SJCRH30 (cell line): ENCODE measurements at regions not wholly inside any gene's neighbourhood (a gene's known extent, or its start where the extent isn't known, plus 50 kb on each side); places are given as distances from the start of the nearest gene placed in this dataset.

Experiments
- DNase-seq, 2 experiments: peaks; one replicate each; pipeline ENCODE4 v3.0.0-alpha.2; 2015 to 2020
- H3K27ac ChIP-seq: fragments of 250-450 bp; sonication (Bioruptor Pico); 2 replicates; pipeline ENCODE4 v1.5.1; 2020; ENCODE audit warnings: mild to moderate bottlenecking, moderate library complexity
- H3K27me3 ChIP-seq: fragments of 250-450 bp; sonication (Bioruptor Pico); 2 replicates; pipeline ENCODE4 v1.5.1; 2020; ENCODE audit warnings: mild to moderate bottlenecking, moderate library complexity
- H3K36me3 ChIP-seq: fragments of 250-450 bp; sonication (Bioruptor Pico); 2 replicates; pipeline ENCODE4 v1.5.1; 2020; ENCODE audit warnings: mild to moderate bottlenecking, moderate library complexity
- H3K4me1 ChIP-seq: fragments of 250-450 bp; sonication (Bioruptor Pico); 2 replicates; pipeline ENCODE4 v1.5.1; 2020; ENCODE audit warnings: mild to moderate bottlenecking, moderate library complexity
- H3K4me3 ChIP-seq: fragments of 250-450 bp; sonication (Bioruptor Pico); 2 replicates; pipeline ENCODE4 v1.5.1; 2020; ENCODE audit warnings: mild to moderate bottlenecking, moderate library complexity
- H3K9me3 ChIP-seq: fragments of 250-450 bp; sonication (Bioruptor Pico); replicated peaks from 2 replicates; pipeline ENCODE4 v1.5.1; 2020; ENCODE audit warnings: mild to moderate bottlenecking, moderate library complexity

- Histone ChIP-seq H3K27me3 (no peaks in the 10 kb centered on the region), H3K9me3 (no peaks in the 10 kb centered on the region), H3K36me3 (no peaks in the 10 kb centered on the region), H3K27ac (no peak overlapping the region), H3K4me3 (no peak overlapping the region), H3K4me1 (peaks cover 13% of the 10 kb centered on the region)
- peak; percentile 6 to 36 for DNase-seq
Measured at GRCh38 chr12:107236824-107237511, 143.6 kb upstream of the CRY1 start.

GRCh38 chr12:107238296-107238695 is 144.9 kb upstream of the CRY1 start:
- H3K4me1 ChIP-seq: peaks cover 18% of the 10 kb centered on the region
- H3K4me3 ChIP-seq: no peak overlapping the region
- H3K36me3 ChIP-seq: no peaks in the 10 kb centered on the region
- H3K27me3 ChIP-seq: no peaks in the 10 kb centered on the region
- no peaks in the 10 kb centered on the region for H3K9me3 ChIP-seq
- no peak for DNase-seq
- no peak overlapping the region for H3K27ac ChIP-seq

- Histone ChIP-seq H3K27me3 (no peaks in the 10 kb centered on the region), H3K36me3 (no peaks in the 10 kb centered on the region), H3K4me1 (peaks cover 17% of the 10 kb centered on the region), H3K4me3 (no peak overlapping the region), H3K9me3 (no peaks in the 10 kb centered on the region), H3K27ac (no peak overlapping the region)
- no peak for DNase-seq
Measured at GRCh38 chr12:107241411-107241810, 148.1 kb upstream of the CRY1 start.

GRCh38 chr12:107242189-107242588 is 148.8 kb upstream of the CRY1 start:
- Histone ChIP-seq H3K36me3 (no peaks in the 10 kb centered on the region), H3K4me1 (peaks cover 11% of the 10 kb centered on the region)
- DNase-seq: peak; percentile 9 to 41

GRCh38 chr12:107243341-107243740 is 150.0 kb upstream of the CRY1 start:
- Histone ChIP-seq H3K27ac (no peak overlapping the region), H3K4me3 (no peak overlapping the region), H3K9me3 (no peaks in the 10 kb centered on the region), H3K36me3 (no peaks in the 10 kb centered on the region), H3K27me3 (no peaks in the 10 kb centered on the region), H3K4me1 (peaks cover 8% of the 10 kb centered on the region; the same call in 1 of the 2 replicates)
- no peak for DNase-seq

More at GRCh38 chr12:107242189-107242588, 148.8 kb upstream of the CRY1 start:
- H3K27me3 ChIP-seq: no peaks in the 10 kb centered on the region
- H3K27ac ChIP-seq: no peak overlapping the region
- H3K4me3 ChIP-seq: no peak overlapping the region
- no peaks in the 10 kb centered on the region for H3K9me3 ChIP-seq

- peaks cover 8% of the 10 kb centered on the region; the same call in 1 of the 2 replicates for H3K4me1 ChIP-seq
- no peak overlapping the region for H3K27ac ChIP-seq
- H3K9me3 ChIP-seq: no peaks in the 10 kb centered on the region
- no peaks in the 10 kb centered on the region for H3K27me3 ChIP-seq
- no peaks in the 10 kb centered on the region for H3K36me3 ChIP-seq
- DNase-seq: no peak
- no peak overlapping the region for H3K4me3 ChIP-seq
Measured at GRCh38 chr12:107244584-107244983, 151.2 kb upstream of the CRY1 start.

- no peak for DNase-seq
- Histone ChIP-seq H3K4me1 (no peaks in the 10 kb centered on the region), H3K27me3 (no peaks in the 10 kb centered on the region), H3K4me3 (no peak overlapping the region), H3K27ac (no peak overlapping the region), H3K36me3 (no peaks in the 10 kb centered on the region), H3K9me3 (no peaks in the 10 kb centered on the region)
Measured at GRCh38 chr12:107247650-107248049, 154.3 kb upstream of the CRY1 start.

GRCh38 chr12:107248187-107248586 is 154.8 kb upstream of the CRY1 start:
- H3K4me3 ChIP-seq: no peak overlapping the region
- DNase-seq: no peak
- no peaks in the 10 kb centered on the region for H3K9me3 ChIP-seq
- no peaks in the 10 kb centered on the region for H3K4me1 ChIP-seq
- H3K36me3 ChIP-seq: no peaks in the 10 kb centered on the region
- no peaks in the 10 kb centered on the region for H3K27me3 ChIP-seq
- no peak overlapping the region for H3K27ac ChIP-seq

GRCh38 chr12:107251288-107251687 is 157.9 kb upstream of the CRY1 start:
- H3K9me3 ChIP-seq: no peaks in the 10 kb centered on the region
- DNase-seq: no peak
- no peak overlapping the region for H3K4me3 ChIP-seq
- H3K36me3 ChIP-seq: no peaks in the 10 kb centered on the region
- no peaks in the 10 kb centered on the region for H3K4me1 ChIP-seq
- no peaks in the 10 kb centered on the region for H3K27me3 ChIP-seq
- H3K27ac ChIP-seq: no peak overlapping the region

- DNase-seq: no peak
- Histone ChIP-seq H3K9me3 (no peaks in the 10 kb centered on the region), H3K27ac (no peak overlapping the region), H3K4me3 (no peak overlapping the region), H3K4me1 (no peaks in the 10 kb centered on the region), H3K27me3 (no peaks in the 10 kb centered on the region), H3K36me3 (no peaks in the 10 kb centered on the region)
Measured at GRCh38 chr12:107253361-107253760, 160.0 kb upstream of the CRY1 start.

GRCh38 chr12:107254258-107254856 is 161.0 kb upstream of the CRY1 start:
- Histone ChIP-seq H3K4me1 (no peaks in the 10 kb centered on the region), H3K27ac (no peak overlapping the region), H3K36me3 (no peaks in the 10 kb centered on the region), H3K4me3 (no peak overlapping the region), H3K9me3 (no peaks in the 10 kb centered on the region), H3K27me3 (peaks cover 6% of the 10 kb centered on the region; the same call in 1 of the 2 replicates)
- no peak for DNase-seq

- no peak for DNase-seq
- no peaks in the 10 kb centered on the region for H3K4me1 ChIP-seq
- peaks cover 10% of the 10 kb centered on the region; the same call in 1 of the 2 replicates for H3K27me3 ChIP-seq
- no peak overlapping the region for H3K27ac ChIP-seq
- no peaks in the 10 kb centered on the region for H3K36me3 ChIP-seq
- no peaks in the 10 kb centered on the region for H3K9me3 ChIP-seq
- no peak overlapping the region for H3K4me3 ChIP-seq
Measured at GRCh38 chr12:107258780-107259179, 165.4 kb upstream of the CRY1 start.

GRCh38 chr12:107263980-107264379 is 170.6 kb upstream of the CRY1 start:
- DNase-seq: no peak
- peaks cover 4% of the 10 kb centered on the region; the same call in 1 of the 2 replicates for H3K27me3 ChIP-seq
- no peak overlapping the region for H3K27ac ChIP-seq
- H3K36me3 ChIP-seq: no peaks in the 10 kb centered on the region
- no peaks in the 10 kb centered on the region for H3K4me1 ChIP-seq
- H3K4me3 ChIP-seq: no peak overlapping the region
- H3K9me3 ChIP-seq: 0 out of 2 replicates have a peak, but pooled peaks cover 2% of the 10 kb centered on the region

GRCh38 chr12:107264667-107265066 is 171.3 kb upstream of the CRY1 start:
- no peak overlapping the region for H3K27ac ChIP-seq
- H3K9me3 ChIP-seq: 0 out of 2 replicates have a peak, but pooled peaks cover 2% of the 10 kb centered on the region
- DNase-seq: no peak

GRCh38 chr12:107267604-107268003 is 174.3 kb upstream of the CRY1 start:
- 0 out of 2 replicates have a peak, but pooled peaks cover 2% of the 10 kb centered on the region for H3K9me3 ChIP-seq
- no peaks in the 10 kb centered on the region for H3K36me3 ChIP-seq
- no peak overlapping the region for H3K4me3 ChIP-seq
- no peaks in the 10 kb centered on the region for H3K27me3 ChIP-seq
- H3K4me1 ChIP-seq: no peaks in the 10 kb centered on the region
- DNase-seq: no peak
- no peak overlapping the region for H3K27ac ChIP-seq

More at GRCh38 chr12:107264667-107265066, 171.3 kb upstream of the CRY1 start:
- H3K27me3 ChIP-seq: 0 out of 2 replicates have a peak, but pooled peaks cover 4% of the 10 kb centered on the region
- no peak overlapping the region for H3K4me3 ChIP-seq
- H3K4me1 ChIP-seq: no peaks in the 10 kb centered on the region
- H3K36me3 ChIP-seq: no peaks in the 10 kb centered on the region
